ENCODE measurements at regions not wholly inside any gene's neighbourhood (a gene's known extent, or its start where the extent isn't known, plus 50 kb on each side); places are given as distances from the start of the nearest gene placed in this dataset.

GRCh38 chr5:6814816-6815215, 101.6 kb downstream of the TENT4A start:
- H3K27ac Mint-ChIP-seq (ENCODE audit: unreplicated experiment) = no peak overlapping the region
- H3K9me3 Mint-ChIP-seq = no peaks in the 10 kb centered on the region

GRCh38 chr5:6818594-6819511, 105.6 kb downstream of the TENT4A start:
- DNase-seq (ENCODE audit: low read depth, low spot score) = no peak
- TF ChIP-seq CTCF (conservative IDR thresholded peaks at IDR 0.05) = no peak
- peaks cover 7% of the 10 kb centered on the region for H3K9me3 Mint-ChIP-seq
- H3K4me3 Mint-ChIP-seq = no peak overlapping the region
- H3K4me1 Mint-ChIP-seq = peaks cover 7% of the 10 kb centered on the region
- H3K27ac Mint-ChIP-seq (ENCODE audit: unreplicated experiment) = no peak overlapping the region
- H3K36me3 Mint-ChIP-seq (ENCODE audit: low read depth) = peaks cover 3% of the 10 kb centered on the region
- peaks cover 22% of the 10 kb centered on the region for H3K27me3 Mint-ChIP-seq (ENCODE audit: low read depth)

More at GRCh38 chr5:6814816-6815215, 101.6 kb downstream of the TENT4A start:
- Mint-ChIP-seq H3K27me3 (ENCODE audit: low read depth) (peaks cover 15% of the 10 kb centered on the region), H3K4me1 (no peaks in the 10 kb centered on the region), H3K36me3 (ENCODE audit: low read depth) (no peaks in the 10 kb centered on the region), H3K4me3 (no peak overlapping the region)
- TF ChIP-seq CTCF (conservative IDR thresholded peaks at IDR 0.05) = no peak
- DNase-seq (ENCODE audit: low read depth, low spot score) = no peak

DNA sequence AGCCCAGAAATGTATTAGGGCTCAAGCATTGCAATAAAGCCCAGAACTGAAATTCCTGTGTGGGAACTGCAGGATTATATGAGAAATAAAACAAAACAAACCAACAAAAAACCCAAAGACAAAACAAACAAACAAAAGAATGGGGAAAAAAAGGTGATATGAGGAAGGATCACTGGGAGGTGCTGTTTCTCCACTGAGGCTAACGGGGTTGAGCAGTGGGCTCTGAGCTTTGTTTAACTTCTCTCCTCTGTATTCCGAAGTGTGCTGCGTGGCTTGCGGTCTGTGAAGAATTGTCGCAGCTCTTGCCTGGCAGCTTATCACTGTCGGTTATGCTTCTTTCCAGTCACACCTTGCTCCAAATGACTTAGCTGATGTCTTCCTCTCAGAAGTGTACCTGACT, 106.3 kb downstream of the TENT4A start:
- no peak for DNase-seq (ENCODE audit: low read depth, low spot score)
- TF ChIP-seq CTCF (conservative IDR thresholded peaks at IDR 0.05) = peak; percentile 52
- Mint-ChIP-seq H3K27ac (ENCODE audit: unreplicated experiment) (no peak overlapping the region), H3K4me1 (peaks cover 7% of the 10 kb centered on the region), H3K4me3 (no peak overlapping the region), H3K27me3 (ENCODE audit: low read depth) (peaks cover 22% of the 10 kb centered on the region), H3K9me3 (peaks cover 7% of the 10 kb centered on the region), H3K36me3 (ENCODE audit: low read depth) (peaks cover 3% of the 10 kb centered on the region)

GRCh38 chr5:6820851-6821479, 107.7 kb downstream of the TENT4A start:
- Mint-ChIP-seq H3K4me1 (peaks cover 12% of the 10 kb centered on the region), H3K27me3 (ENCODE audit: low read depth) (peaks cover 22% of the 10 kb centered on the region), H3K27ac (ENCODE audit: unreplicated experiment) (no peak overlapping the region), H3K4me3 (no peak overlapping the region), H3K9me3 (peaks cover 7% of the 10 kb centered on the region), H3K36me3 (ENCODE audit: low read depth) (peaks cover 3% of the 10 kb centered on the region)
- DNase-seq (ENCODE audit: low read depth, low spot score) = peak; percentile 69
- TF ChIP-seq CTCF (conservative IDR thresholded peaks at IDR 0.05) = peak; percentile 89

DNA sequence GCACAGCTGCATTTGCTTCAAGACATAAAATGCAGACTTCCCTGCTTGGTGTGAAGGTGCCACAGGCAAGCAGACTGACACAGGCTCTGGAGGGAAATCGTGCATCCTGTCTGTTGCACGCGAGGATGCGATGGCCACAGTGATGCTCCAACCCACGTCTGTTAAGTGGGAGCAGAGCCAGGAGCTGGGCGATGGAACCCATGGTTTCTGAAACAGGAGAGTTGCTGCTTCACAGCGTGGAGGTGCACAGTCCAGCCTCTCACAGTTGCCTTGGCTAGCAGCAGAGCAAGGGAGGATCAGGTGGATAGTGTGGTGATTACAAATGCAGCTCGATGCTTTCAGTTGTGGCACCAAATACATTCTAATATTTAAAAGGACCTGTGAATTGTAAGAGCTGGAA, 108.8 kb downstream of the TENT4A start:
- peaks cover 3% of the 10 kb centered on the region for H3K36me3 Mint-ChIP-seq (ENCODE audit: low read depth)
- peaks cover 19% of the 10 kb centered on the region for H3K4me1 Mint-ChIP-seq

More for the DNA sequence above, 108.8 kb downstream of the TENT4A start:
- H3K4me3 Mint-ChIP-seq = no peak overlapping the region
- TF ChIP-seq CTCF (conservative IDR thresholded peaks at IDR 0.05) = no peak
- no peak overlapping the region for H3K27ac Mint-ChIP-seq (ENCODE audit: unreplicated experiment)
- no peak for DNase-seq (ENCODE audit: low read depth, low spot score)
- H3K27me3 Mint-ChIP-seq (ENCODE audit: low read depth) = peaks cover 22% of the 10 kb centered on the region
- H3K9me3 Mint-ChIP-seq = peaks cover 7% of the 10 kb centered on the region
